NB4 (cell line): ENCODE measurements at regions not wholly inside any gene's neighbourhood (a gene's known extent, or its start where the extent isn't known, plus 50 kb on each side); places are given as distances from the start of the nearest gene placed in this dataset.

Source experiments
- DNase-seq: peaks from one replicate; pipeline ENCODE4 v3.0.0; 2010; ENCODE audit warnings: low read depth
- H3K4me3 ChIP-seq: one replicate; pipeline ENCODE4 v1.5.1; 2011; ENCODE audit warnings: mild to moderate bottlenecking, low read depth, low read length, moderate library complexity
- MYC ChIP-seq: IDR thresholded peaks from 2 replicates; pipeline ENCODE4 v1.6.1; 2011; ENCODE audit warnings: low read depth, low read length
- POLR2A ChIP-seq: IDR thresholded peaks from 2 replicates; pipeline ENCODE4 v1.6.1; 2011; ENCODE audit warnings: mild to moderate bottlenecking; ENCODE audit not compliant: insufficient read length; ENCODE audit errors: extremely low read depth
- TF ChIP-seq, protein P1 (sequence below): IDR thresholded peaks from 2 replicates; pipeline ENCODE4 v1.6.1; 2011; ENCODE audit warnings: low read depth, low read length
- TF ChIP-seq, protein P2 (sequence below): IDR thresholded peaks from one replicate; pipeline ENCODE4 v1.5.1; 2012; ENCODE audit warnings: low read depth, low read length

DNA sequence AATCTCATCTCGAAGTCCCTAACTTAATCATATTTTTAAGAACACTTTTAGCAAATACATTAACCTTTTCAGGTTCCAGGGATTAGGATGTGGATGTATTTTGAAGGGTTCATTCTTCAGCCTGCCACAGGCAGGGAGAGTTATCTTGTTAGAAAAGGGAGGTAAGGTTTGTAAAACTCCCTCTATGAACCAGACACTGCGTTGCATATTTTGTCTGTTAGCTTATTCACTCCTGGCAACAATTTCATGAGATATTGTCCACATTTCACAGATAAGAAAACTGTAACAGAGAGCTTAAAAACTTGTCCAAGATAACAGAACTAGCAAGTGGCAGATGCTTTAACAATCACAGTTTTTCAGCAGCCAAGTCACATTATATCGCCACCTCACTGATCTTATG lies 155.4 kb downstream of the DIPK2A start:
- no peak overlapping the region for H3K4me3 ChIP-seq
- TF ChIP-seq, protein P1, sequence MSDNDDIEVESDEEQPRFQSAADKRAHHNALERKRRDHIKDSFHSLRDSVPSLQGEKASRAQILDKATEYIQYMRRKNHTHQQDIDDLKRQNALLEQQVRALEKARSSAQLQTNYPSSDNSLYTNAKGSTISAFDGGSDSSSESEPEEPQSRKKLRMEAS = no peak
- TF ChIP-seq POLR2A (no peak), MYC (no peak)
- TF ChIP-seq, protein P2, sequence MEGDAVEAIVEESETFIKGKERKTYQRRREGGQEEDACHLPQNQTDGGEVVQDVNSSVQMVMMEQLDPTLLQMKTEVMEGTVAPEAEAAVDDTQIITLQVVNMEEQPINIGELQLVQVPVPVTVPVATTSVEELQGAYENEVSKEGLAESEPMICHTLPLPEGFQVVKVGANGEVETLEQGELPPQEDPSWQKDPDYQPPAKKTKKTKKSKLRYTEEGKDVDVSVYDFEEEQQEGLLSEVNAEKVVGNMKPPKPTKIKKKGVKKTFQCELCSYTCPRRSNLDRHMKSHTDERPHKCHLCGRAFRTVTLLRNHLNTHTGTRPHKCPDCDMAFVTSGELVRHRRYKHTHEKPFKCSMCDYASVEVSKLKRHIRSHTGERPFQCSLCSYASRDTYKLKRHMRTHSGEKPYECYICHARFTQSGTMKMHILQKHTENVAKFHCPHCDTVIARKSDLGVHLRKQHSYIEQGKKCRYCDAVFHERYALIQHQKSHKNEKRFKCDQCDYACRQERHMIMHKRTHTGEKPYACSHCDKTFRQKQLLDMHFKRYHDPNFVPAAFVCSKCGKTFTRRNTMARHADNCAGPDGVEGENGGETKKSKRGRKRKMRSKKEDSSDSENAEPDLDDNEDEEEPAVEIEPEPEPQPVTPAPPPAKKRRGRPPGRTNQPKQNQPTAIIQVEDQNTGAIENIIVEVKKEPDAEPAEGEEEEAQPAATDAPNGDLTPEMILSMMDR = no peak
- no peak for DNase-seq

DNA sequence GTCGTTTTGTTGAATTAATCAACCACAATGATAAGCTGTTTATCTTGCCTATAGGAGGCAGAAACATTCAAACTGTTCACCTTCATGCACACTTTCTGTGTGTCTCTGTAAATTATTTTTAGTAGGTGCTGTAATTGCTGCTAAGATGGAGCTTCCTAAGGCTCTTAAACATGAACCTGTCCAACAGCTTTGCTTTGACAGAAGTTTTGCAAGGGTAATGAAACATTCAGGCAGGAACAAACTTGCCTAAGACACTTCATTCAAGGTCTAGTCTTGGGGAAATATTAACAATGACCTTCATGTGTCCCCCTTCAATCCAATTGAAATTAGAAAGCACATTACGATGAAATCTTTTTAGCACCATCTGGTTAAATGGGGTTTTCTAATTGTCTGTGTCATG lies 156.1 kb downstream of the DIPK2A start:
- no peak for DNase-seq
- TF ChIP-seq, protein P1 = no peak
- TF ChIP-seq, protein P2 = no peak
- no peak for TF ChIP-seq POLR2A
- no peak for TF ChIP-seq MYC
- H3K4me3 ChIP-seq = no peak overlapping the region

DNA sequence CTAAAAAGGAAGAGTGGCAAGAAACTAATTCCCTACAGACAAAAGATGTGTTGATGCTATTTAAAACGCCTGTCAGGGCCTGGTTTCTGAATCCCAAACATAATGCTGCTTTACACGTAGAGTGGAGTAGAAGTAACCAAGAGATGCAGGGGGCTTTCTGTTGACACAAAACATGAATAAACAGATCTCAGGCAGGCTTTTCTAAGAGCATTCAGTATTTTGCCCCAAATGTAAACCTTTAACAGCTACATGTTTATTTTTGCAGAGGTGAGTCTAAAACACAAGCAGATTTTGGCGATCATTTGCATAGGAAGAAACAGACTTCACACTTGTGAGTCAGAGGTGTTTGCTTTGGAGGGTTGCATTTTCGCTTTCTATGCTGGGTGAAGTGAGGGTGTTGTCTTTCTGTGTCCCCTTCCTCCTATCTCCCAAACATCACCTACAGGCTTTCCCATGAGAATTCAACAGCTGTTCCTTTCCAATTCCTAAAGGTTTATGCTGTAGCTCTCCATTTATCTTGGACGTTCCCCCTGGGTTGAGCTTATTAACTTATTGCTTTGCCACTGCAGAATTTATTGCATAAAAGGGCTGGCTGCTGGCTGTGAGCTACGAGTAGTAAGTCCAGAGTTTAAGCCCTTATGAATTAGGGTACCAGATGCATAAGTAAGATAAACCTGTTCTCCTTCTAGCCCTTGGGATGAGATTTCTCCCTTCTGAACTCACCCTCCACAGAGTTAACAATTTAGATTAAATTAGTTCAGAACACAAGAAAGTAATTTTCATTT lies 156.7 kb downstream of the DIPK2A start:
- TF ChIP-seq POLR2A = no peak
- TF ChIP-seq, protein P1 = no peak
- TF ChIP-seq MYC = no peak
- TF ChIP-seq, protein P2 = no peak
- no peak for DNase-seq
- no peak overlapping the region for H3K4me3 ChIP-seq

DNA sequence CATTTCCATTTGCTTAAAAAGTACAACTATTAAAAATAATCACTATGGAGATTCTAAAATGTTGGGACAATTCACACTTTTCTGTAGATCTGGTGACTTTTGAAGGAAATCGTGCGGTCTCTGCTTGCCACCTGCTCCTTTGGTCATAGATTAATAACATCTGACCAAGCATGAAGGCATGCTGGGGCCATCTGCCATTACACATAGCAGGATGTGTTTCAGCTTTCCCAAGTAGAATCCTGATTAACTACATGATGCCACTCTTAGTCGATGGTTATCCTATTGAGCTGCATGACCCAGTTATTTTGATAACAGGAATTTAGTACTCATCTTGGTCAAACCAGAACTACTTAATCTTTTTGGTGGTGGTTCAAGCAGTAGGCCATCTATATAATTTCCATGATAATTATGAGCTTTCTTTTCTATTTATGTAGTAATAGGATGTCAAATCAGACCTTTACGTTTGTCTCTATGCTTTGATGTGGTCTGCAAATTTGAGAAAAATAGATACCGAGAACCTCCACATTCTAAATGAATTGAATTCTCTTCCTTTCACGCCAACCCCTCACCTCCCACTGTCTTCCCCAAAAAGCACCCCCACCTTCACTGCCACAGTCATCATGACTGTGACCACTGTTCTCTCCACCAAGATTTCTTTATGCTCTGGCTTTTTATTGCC lies 158.1 kb downstream of the DIPK2A start:
- DNase-seq = no peak
- no peak overlapping the region for H3K4me3 ChIP-seq
- TF ChIP-seq, protein P1 = no peak
- no peak for TF ChIP-seq POLR2A
- TF ChIP-seq, protein P2 = no peak
- TF ChIP-seq MYC = no peak

DNA sequence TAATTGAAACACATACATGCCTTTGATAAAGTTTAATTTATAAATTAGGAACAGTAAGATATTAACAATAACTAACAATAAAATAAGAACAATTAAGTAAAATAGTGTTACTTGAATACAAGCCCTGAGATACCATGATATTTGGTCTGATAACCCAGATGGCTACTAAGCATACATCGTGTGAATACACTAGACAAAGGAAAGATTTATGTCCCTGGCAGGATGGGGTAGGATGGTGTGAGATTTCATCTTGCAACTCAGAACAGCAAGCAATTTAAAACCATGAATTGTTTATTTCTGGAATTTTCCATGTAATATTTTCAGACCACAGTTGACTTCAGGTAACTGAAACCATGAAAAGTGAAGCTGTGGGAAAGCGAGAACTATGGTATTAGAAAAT lies 169.5 kb downstream of the DIPK2A start:
- no peak for DNase-seq
- TF ChIP-seq, protein P2 = no peak
- no peak for TF ChIP-seq MYC
- no peak for TF ChIP-seq POLR2A
- H3K4me3 ChIP-seq = no peak overlapping the region
